HEK293T (cell line): ENCODE measurements at regions not wholly inside any gene's neighbourhood (a gene's known extent, or its start where the extent isn't known, plus 50 kb on each side); places are given as distances from the start of the nearest gene placed in this dataset.

Experiments used
- BHLHE40 ChIP-seq: fragments of 450-650 bp; IDR thresholded peaks from 2 replicates; pipeline ENCODE4 v1.6.1; 2016; ENCODE audit warnings: mild to moderate bottlenecking, moderate library complexity, borderline replicate concordance
- FOXK2 ChIP-seq: fragments of 450-650 bp; IDR thresholded peaks from 2 replicates; pipeline ENCODE4 v1.6.1; 2016; ENCODE audit warnings: mild to moderate bottlenecking
- HDGF ChIP-seq: fragments of 450-650 bp; IDR thresholded peaks from 2 replicates; pipeline ENCODE4 v1.6.1; 2017; ENCODE audit warnings: antibody characterized with exemption, borderline replicate concordance
- LEF1 ChIP-seq: fragments of 450-650 bp; IDR thresholded peaks from 2 replicates; pipeline ENCODE4 v1.6.1; 2017; ENCODE audit warnings: mild to moderate bottlenecking, borderline replicate concordance
- NFRKB ChIP-seq: fragments of 450-650 bp; IDR thresholded peaks from 2 replicates; pipeline ENCODE4 v1.6.1; 2016; ENCODE audit warnings: mild to moderate bottlenecking, moderate library complexity
- SP1 ChIP-seq: fragments of 450-650 bp; IDR thresholded peaks from 2 replicates; pipeline ENCODE4 v1.6.1; 2017
- SUZ12 ChIP-seq: fragments of 450-650 bp; IDR thresholded peaks from 2 replicates; pipeline ENCODE4 v1.6.1; 2016; ENCODE audit warnings: mild to moderate bottlenecking
- TARDBP ChIP-seq: fragments of 450-650 bp; IDR thresholded peaks from 2 replicates; pipeline ENCODE4 v1.6.1; 2016

GRCh38 chr2:145287736-145288135 lies 767.8 kb upstream of the ZEB2 start:
- no peak for TF ChIP-seq TARDBP
- TF ChIP-seq BHLHE40, result no peak
- TF ChIP-seq FOXK2, result no peak
- TF ChIP-seq SUZ12, result no peak
- TF ChIP-seq SP1, result no peak
- no peak for TF ChIP-seq HDGF
- no peak for TF ChIP-seq NFRKB
- no peak for TF ChIP-seq LEF1
